SU-DHL-6 (cell line): ENCODE measurements at regions not wholly inside any gene's neighbourhood (a gene's known extent, or its start where the extent isn't known, plus 50 kb on each side); places are given as distances from the start of the nearest gene placed in this dataset.

Experiments used
- CTCF ChIP-seq: fragments of 200-600 bp; sonication (generic); IDR thresholded peaks from one replicate; pipeline ENCODE4 v1.5.1; 2017; ENCODE audit warnings: antibody characterized with exemption, mild to moderate bottlenecking, low read length, moderate library complexity; ENCODE audit not compliant: insufficient read depth, poor library complexity, severe bottlenecking
- EZH2phosphoT487 ChIP-seq: fragments of 200-600 bp; sonication (generic), shearing (Covaris generic); conservative IDR thresholded peaks from 2 replicates; pipeline ENCODE4 v1.6.1; 2018; ENCODE audit warnings: mild to moderate bottlenecking, antibody characterized with exemption, low read length, moderate library complexity, mixed read lengths

- TF ChIP-seq CTCF (no peak), EZH2phosphoT487 (no peak)
These were observed 149.3 kb upstream of the NR2F2 start for GRCh38 chr15:96181217-96181616.
